KOPT-K1 (cell line): ENCODE measurements at regions not wholly inside any gene's neighbourhood (a gene's known extent, or its start where the extent isn't known, plus 50 kb on each side); places are given as distances from the start of the nearest gene placed in this dataset.
"Not testable (repeated sequence)": the region's sequence is repeated elsewhere in the genome, so short reads cannot be mapped to it uniquely, and the experiment has no call there.

Experiments used
- H3K27ac ChIP-seq: fragments of 200-600 bp; sonication (generic); 2 replicates; pipeline ENCODE4 v1.5.1; 2016; ENCODE audit warnings: antibody characterized with exemption, mild to moderate bottlenecking, low read depth, low read length; ENCODE audit not compliant: poor library complexity, severe bottlenecking
- H3K36me3 ChIP-seq: fragments of 200-600 bp; sonication (generic); 2 replicates; pipeline ENCODE4 v1.5.1; 2017; ENCODE audit warnings: antibody characterized with exemption, mild to moderate bottlenecking, low read length, moderate library complexity; ENCODE audit not compliant: insufficient read depth
- H3K9me3 ChIP-seq: fragments of 200-600 bp; sonication (generic); 2 replicates; pipeline ENCODE4 v1.5.1; 2017; ENCODE audit warnings: antibody characterized with exemption, low read length, mild to moderate bottlenecking; ENCODE audit not compliant: insufficient read depth, poor library complexity, severe bottlenecking

DNA sequence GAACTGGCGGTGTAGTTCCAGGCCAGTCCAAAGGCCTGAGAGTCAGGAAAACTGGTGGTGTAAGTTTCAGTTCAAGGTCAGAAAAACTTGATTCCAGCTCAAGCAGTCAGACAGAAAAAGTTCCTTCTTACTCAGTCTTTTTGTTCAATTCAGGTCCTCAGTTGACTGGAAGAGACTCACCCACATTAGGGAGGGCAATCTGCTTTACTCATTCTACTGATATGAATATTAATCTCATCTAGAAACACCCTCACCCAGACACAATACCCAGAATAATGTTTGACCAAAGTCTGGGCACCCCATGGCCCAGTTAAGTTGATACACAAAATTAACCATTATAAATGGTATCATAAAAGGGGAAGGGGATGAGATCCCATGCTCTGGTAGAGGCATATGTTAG lies 50.1 kb upstream of the LTA4H start:
- peaks cover 16% of the 10 kb centered on the region for H3K9me3 ChIP-seq
- no peaks in the 10 kb centered on the region for H3K36me3 ChIP-seq
- no peak overlapping the region for H3K27ac ChIP-seq

DNA sequence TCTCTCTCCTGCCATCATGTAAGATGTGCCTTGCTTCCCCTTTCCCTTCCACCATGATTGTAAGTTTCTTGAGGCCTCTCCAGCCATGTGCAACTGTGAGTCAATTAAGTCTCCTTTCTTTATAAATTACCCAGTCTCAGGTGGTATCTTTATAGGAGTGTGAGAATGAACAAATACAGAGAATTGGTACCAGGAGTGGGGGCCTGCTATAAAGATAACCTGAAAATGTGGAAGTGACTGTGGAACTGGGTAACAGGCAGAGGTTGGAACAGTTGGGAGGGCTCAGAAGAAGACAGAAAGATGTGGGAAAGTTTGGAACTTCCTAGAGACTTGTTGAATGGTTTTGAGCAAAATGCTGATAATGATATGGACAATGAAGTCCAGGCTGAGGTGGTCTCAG lies 50.8 kb upstream of the LTA4H start:
- not testable (repeated sequence) for H3K36me3 ChIP-seq, H3K27ac ChIP-seq
- H3K9me3 ChIP-seq = peaks cover 22% of the 10 kb centered on the region

DNA sequence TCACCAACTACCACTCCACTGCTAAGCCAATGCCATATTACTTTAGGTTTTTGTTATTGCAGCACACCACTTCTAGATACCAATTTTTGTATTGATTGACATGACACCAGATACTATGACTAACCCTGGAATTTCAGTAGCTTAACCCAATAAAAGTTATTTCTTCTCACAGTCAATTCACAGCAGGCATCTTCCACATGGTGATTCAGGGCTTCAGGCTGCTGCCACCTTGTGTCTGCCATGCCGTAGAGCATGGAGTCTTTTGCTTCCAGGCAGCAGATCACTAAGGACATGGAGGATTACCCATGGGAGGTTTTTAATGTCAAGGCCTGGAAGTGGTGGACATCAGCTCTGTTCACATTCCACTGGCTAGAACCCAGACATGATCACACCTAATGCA lies 56.4 kb upstream of the LTA4H start:
- H3K27ac ChIP-seq = no peak overlapping the region
- peaks cover 22% of the 10 kb centered on the region for H3K9me3 ChIP-seq
- H3K36me3 ChIP-seq = no peaks in the 10 kb centered on the region

DNA sequence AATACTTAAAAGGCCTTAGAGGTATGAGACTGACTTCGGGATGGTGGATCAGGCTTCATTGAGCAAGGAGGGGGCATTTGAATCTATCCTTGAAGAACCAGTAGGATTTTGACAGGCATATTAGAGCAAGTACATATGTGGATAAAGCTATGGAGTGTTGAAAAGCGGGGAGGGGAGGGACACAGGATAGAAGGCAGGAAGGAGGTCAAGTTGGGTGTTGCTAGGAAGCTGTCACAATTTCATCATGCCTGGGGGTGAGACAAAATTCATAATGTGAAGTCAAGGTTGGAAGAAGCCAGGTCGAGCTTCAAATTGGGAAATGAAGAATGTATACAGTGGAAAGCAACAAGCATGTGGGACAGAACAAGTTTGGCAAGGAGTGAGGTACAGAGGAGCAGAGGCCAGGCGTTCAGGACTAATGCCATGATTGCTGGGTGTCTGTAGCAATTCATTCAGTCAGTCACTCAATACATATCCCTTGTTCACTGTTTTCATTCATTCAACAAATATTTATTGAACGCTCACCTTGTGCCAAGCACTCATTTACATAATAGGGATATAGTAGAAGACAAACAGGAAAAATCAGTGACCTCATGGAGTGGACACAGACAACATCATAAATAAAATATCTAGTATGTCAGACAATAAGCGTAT lies 58.3 kb upstream of the LTA4H start:
- Histone ChIP-seq H3K27ac (no peak overlapping the region), H3K36me3 (no peaks in the 10 kb centered on the region), H3K9me3 (peaks cover 15% of the 10 kb centered on the region)

DNA sequence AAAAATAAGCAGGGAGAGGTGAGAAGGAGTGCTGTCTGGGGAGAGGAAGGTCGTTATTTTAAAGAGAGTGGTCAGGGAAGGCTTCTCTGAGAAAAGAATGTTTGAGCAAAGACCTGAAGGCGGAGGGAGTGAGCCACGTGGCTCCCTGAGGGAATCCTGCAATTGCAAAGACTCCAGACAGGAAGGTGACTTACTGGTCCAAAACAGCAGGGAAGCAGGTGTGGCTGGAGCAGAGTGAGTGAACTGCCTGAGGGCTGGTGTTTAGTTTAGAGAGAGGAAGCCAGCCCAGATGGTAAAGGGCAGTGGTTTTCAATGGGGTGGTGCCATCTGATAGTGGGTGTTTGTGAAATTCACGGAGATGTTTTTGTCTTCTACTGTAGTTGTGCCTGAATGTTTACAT lies 58.8 kb upstream of the LTA4H start:
- Histone ChIP-seq H3K9me3 (peaks cover 15% of the 10 kb centered on the region), H3K27ac (no peak overlapping the region), H3K36me3 (no peaks in the 10 kb centered on the region)

DNA sequence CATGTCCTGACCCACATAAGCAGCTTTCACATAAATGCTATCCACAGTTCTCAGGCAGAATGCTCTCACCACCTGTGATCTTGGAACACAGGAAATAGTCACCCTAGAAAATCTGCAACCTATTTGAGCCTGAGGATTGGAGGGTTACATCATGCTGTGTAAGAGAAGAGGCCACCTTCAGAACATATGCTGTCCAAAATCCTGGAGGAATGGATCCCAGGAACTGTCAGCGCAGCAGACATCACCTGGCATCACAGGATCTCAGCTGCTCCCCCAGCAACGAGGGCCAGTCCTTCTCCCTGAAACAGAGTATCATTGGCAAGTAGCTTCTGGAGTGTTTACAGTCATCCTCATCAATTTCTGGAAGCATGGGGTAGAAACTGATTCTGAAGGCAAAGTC lies 63.2 kb upstream of the LTA4H start:
- H3K36me3 ChIP-seq = no peaks in the 10 kb centered on the region
- no peaks in the 10 kb centered on the region for H3K9me3 ChIP-seq
- no peak overlapping the region for H3K27ac ChIP-seq

DNA sequence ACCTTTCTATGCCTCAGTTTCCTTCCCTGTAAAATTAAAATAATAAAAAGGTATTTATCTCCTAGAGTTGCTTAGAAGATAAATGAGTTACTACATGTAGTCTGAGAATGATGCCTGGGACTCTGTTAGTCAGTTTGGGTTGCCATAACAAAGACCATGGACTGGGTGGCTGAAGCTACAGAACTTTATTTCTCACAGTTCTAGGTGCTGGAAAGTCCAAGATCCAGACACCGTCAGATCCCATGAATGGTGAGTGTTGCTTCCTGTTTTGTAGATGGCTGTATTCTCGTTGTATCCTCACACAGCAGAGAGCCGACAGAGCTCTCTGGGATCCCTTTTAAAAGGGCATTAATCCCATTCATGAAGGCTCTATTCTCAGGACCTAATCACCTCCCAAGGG lies 64.0 kb upstream of the LTA4H start:
- no peaks in the 10 kb centered on the region for H3K36me3 ChIP-seq
- no peak overlapping the region for H3K27ac ChIP-seq

DNA sequence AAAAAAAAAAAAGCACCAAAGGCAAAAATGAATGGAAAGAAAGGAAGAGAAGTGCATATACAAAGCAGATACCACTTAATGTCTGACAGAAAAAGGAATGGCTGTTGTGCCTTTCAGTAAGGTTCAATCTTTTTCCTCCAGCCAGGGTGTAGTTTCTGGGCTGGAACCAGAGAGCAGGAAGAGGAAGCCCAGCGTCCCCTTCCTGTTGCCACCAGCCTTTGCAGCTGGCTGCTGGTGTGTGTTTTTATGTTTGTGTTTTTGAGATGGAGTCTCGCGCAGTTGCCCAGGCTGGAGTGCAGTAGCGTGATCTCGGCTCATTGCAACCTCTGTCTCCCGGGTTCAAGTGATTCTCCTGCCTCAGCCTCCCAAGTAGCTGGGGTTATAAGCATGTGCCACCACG lies 64.6 kb upstream of the LTA4H start:
- Histone ChIP-seq H3K27ac (no peak overlapping the region), H3K9me3 (no peaks in the 10 kb centered on the region), H3K36me3 (no peaks in the 10 kb centered on the region)

More for the DNA sequence above, 64.0 kb upstream of the LTA4H start:
- no peaks in the 10 kb centered on the region for H3K9me3 ChIP-seq

DNA sequence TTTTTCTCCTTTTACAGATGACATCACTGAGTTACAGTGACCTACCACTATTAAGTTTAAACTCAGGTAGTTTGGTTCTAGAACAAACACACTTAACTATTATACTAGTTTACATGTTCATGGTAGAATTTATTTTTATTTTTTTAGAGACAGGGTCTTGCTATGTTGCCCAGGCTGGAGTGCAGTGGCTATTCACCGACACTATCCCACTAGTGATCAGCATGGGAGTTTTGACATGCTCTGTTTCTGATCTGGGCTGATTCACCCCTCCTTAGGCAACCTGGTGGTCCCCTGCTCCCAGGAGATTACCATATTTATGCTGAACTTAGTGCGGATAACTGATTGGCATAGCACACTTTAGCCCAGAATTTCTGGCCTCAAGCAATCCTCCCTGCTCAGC lies 66.4 kb upstream of the LTA4H start:
- Histone ChIP-seq H3K9me3 (no peaks in the 10 kb centered on the region), H3K27ac (no peak overlapping the region), H3K36me3 (no peaks in the 10 kb centered on the region)

DNA sequence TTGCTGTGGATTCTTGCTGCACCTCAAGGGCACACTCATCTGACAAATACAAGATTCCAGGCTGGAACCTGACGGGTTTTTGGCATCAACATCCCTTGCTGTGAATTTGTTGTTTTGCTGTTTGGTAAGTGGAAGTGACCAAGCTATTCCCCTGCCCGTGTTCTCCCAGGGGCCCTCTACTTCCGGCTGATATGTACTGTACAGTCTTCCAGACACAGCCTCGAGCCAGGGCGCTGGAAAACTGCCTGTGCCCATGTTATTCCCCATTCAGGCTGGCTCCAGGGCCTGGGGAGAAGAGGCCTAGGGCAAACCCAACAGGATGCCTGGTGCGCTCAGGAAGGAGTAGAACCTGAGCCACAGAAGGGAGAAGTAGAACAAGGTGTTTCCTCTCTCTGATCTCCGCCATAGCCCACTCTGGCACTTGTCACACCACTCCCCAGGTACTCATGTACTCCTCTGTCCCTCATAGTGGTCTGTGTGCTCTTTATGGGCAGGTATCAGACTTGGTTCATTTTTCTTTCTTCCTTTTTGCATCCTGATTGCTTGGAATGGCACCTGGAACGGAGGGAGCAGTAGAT lies 67.8 kb upstream of the LTA4H start:
- Histone ChIP-seq H3K9me3 (no peaks in the 10 kb centered on the region), H3K36me3 (no peaks in the 10 kb centered on the region), H3K27ac (no peak overlapping the region)

DNA sequence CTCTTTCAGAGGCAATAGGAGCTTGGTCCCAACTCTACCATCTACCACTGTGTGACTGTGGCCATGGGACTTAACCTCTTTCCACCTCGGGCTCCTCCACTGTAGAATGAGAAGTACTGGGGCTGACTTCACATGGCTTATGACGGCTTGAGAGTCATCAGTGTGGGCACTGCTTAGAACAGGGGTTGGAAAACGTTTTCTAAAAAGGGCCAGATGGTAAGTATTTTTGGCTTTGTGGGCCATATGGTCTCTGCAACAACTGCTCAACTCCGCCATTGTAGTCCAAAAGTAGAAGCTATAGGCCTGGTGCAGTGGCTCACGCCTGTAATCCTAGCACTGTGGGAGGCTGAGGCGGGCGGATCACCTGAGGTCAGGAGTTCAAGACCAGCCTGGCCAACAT lies 69.2 kb upstream of the LTA4H start:
- Histone ChIP-seq H3K27ac (no peak overlapping the region), H3K36me3 (no peaks in the 10 kb centered on the region), H3K9me3 (no peaks in the 10 kb centered on the region)

DNA sequence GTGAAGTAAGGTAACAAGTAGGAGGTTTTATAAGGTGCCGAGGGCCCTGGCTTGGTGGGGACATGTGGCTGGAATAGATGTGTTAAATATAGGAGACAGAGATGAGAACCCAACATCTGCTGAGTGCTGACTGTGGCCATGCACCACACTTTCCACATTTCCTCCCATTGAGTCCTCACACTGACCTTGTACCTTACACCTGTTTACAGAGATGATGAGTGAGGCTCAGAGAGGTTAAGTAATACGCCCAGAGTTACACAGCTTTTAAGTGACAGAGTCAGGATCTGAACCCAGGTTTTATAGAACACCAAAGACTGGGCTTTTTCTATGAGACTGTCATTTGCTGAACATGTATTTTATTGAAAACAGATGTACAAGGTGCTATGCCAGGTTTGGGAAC lies 70.8 kb upstream of the LTA4H start:
- Histone ChIP-seq H3K36me3 (no peaks in the 10 kb centered on the region), H3K27ac (no peak overlapping the region), H3K9me3 (no peaks in the 10 kb centered on the region)

DNA sequence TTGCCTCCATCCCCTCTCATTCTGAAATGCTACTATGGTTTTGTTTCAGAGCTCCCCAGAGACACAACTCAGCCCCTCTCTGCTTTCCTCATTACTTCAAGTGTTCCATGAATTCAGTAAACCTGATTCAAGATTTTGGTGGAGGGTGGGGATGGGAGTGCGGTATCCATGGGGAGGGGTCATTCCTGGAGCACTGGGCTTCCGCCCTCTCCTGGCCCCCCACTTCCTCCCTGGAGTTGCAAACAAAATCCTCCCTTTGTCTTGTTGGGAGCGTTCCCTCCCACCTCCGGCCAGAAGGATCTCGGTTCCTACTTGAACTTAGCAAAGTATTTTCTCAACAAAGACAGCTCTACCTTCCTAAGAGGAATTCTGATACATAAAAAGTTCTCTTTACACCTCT lies 71.8 kb upstream of the LTA4H start:
- H3K36me3 ChIP-seq = no peaks in the 10 kb centered on the region
- no peak overlapping the region for H3K27ac ChIP-seq
- H3K9me3 ChIP-seq = no peaks in the 10 kb centered on the region

DNA sequence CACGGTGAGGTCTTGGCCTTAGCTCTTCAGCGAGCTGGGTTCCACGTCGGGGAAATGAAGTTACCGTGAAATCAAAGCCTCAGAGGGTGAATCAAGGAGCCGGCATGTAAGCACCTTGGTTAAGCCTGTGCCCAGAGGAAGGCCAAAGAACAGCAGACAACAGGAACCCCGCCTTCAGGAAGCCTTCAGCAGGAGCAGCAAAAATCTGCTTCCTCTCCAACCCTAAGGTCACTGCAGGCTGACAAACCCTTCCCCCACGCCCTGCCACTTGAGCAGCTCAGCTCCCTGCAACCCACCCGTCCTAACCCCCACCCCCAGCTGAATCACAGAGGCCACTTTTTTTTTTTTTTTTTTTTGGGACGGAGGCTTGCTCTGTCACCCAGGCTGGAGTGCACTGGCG lies 72.9 kb upstream of the LTA4H start:
- H3K9me3 ChIP-seq = no peaks in the 10 kb centered on the region
- no peaks in the 10 kb centered on the region for H3K36me3 ChIP-seq
- H3K27ac ChIP-seq = no peak overlapping the region

DNA sequence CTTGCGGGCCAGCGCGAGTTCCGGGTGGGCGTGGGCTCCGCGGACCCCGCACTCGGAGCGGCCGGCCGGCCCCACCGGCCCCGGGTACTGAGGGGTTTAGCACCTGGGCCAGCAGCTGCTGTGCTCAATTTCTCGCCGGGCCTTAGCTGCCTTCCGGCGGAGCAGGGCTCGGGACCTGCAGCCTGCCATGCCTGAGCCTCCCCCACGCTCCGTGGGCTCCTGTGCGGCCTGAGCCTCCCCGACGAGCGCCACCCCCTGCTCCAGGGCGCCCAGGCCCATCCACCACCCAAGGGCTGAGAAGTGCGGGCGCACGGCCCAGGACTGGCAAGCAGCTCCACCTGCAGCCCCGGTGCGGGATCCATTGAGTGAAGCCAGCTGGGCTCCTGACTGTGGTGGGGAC lies 73.6 kb upstream of the LTA4H start:
- H3K9me3 ChIP-seq, H3K27ac ChIP-seq, H3K36me3 ChIP-seq: not testable (repeated sequence)

DNA sequence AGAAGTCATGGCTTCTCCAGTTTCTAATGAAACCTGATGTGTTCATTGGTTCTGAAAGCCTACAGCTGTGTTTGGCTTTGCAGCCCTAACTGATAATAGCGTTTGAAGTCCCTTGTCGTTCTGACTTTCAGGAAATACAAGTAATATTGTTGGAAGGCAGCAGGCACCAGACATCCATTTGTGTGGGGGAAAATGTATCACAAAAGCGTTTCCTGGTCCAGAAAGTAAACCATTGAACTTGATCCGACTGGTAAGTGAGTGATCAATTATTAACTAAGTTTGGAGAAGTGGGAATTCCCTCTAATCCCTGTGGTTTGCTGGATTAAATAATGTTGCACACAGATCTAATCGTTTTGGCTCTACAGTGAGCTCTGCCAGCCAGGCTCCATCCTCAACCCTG lies 77.3 kb upstream of the LTA4H start:
- Histone ChIP-seq H3K27ac (no peak overlapping the region), H3K36me3 (no peaks in the 10 kb centered on the region), H3K9me3 (no peaks in the 10 kb centered on the region)
